WTC11 (cell line): ENCODE measurements at regions not wholly inside any gene's neighbourhood (a gene's known extent, or its start where the extent isn't known, plus 50 kb on each side); places are given as distances from the start of the nearest gene placed in this dataset.

Experiments
- ATAC-seq: fragments of 200-7000 bp; cut with Tn5 transposase; 2 replicates; pipeline ENCODE4 v1.10.0; 2021; ENCODE audit warnings: mild to moderate bottlenecking, moderate library complexity
- CTCF ChIA-PET: fragments of 300-600 bp; sonication (Branson Sonifier 250); formaldehyde crosslinking; loops from one replicate; lab custom pipeline; 2021; ENCODE audit warnings: antibody characterized with exemption; lab: Charles Lee
- POLR2A ChIA-PET: fragments of 350-600 bp; sonication (Branson Sonifier 250); formaldehyde crosslinking; loops from one replicate; lab custom pipeline; 2021; ENCODE audit warnings: antibody characterized with exemption; lab: Charles Lee
- DNase-seq: peaks from one replicate; pipeline ENCODE4 v3.0.0; 2021; ENCODE audit warnings: low spot score
- H3K27ac Mint-ChIP-seq: 2 replicates; pipeline ENCODE4 v1.8.0; 2021; ENCODE audit warnings: mixed read lengths
- H3K27me3 Mint-ChIP-seq: 2 replicates; pipeline ENCODE4 v1.8.0; 2021; ENCODE audit warnings: low read depth, mild to moderate bottlenecking, moderate library complexity, mixed read lengths
- H3K36me3 Mint-ChIP-seq: 2 replicates; pipeline ENCODE4 v1.8.0; 2021; ENCODE audit warnings: mixed read lengths
- H3K4me1 Mint-ChIP-seq: 2 replicates; pipeline ENCODE4 v1.8.0; 2022; ENCODE audit warnings: mixed read lengths
- H3K4me3 Mint-ChIP-seq: 2 replicates; pipeline ENCODE4 v1.8.0; 2021; ENCODE audit warnings: mild to moderate bottlenecking, moderate library complexity, mixed read lengths
- H3K9me3 Mint-ChIP-seq: 2 replicates; pipeline ENCODE4 v1.8.0; 2021; ENCODE audit warnings: mixed read lengths
- ARID4B ChIP-seq: sonication (generic); formaldehyde crosslinking; IDR thresholded peaks from 2 replicates; pipeline ENCODE4 v1.8.0; 2023; ENCODE audit warnings: missing genetic modification reagents, mild to moderate bottlenecking, borderline replicate concordance
- CREM ChIP-seq: sonication (generic); formaldehyde crosslinking; IDR thresholded peaks from 2 replicates; pipeline ENCODE4 v1.8.1; 2022; ENCODE audit warnings: mild to moderate bottlenecking, missing genetic modification reagents, moderate library complexity
- ELF4 ChIP-seq: sonication (generic); formaldehyde crosslinking; IDR thresholded peaks from 2 replicates; pipeline ENCODE4 v1.8.1; 2022; ENCODE audit warnings: low read depth, mild to moderate bottlenecking, moderate library complexity, missing genetic modification reagents
- EMX1 ChIP-seq: fragments of 250-450 bp; sonication (Bioruptor Pico); IDR thresholded peaks from 2 replicates; pipeline ENCODE4 v1.8.0; 2021; ENCODE audit warnings: mild to moderate bottlenecking
- ESRRA ChIP-seq: sonication (generic); formaldehyde crosslinking; IDR thresholded peaks from 2 replicates; pipeline ENCODE4 v1.8.1; 2022; ENCODE audit warnings: mild to moderate bottlenecking, missing genetic modification reagents, borderline replicate concordance
- FOXP1 ChIP-seq: sonication (generic); formaldehyde crosslinking; IDR thresholded peaks from 2 replicates; pipeline ENCODE4 v1.8.0; 2022; ENCODE audit warnings: missing genetic modification reagents, mild to moderate bottlenecking, moderate library complexity, borderline replicate concordance
- JUN ChIP-seq: sonication (generic); formaldehyde crosslinking; IDR thresholded peaks from 2 replicates; pipeline ENCODE4 v1.8.0; 2023; ENCODE audit warnings: mild to moderate bottlenecking, missing genetic modification reagents
- MLX ChIP-seq: sonication (generic); formaldehyde crosslinking; IDR thresholded peaks from 2 replicates; pipeline ENCODE4 v1.8.1; 2023; ENCODE audit warnings: mild to moderate bottlenecking, missing genetic modification reagents, moderate library complexity
- MYBL2 ChIP-seq: sonication (generic); formaldehyde crosslinking; IDR thresholded peaks from 2 replicates; pipeline ENCODE4 v1.8.1; 2023; ENCODE audit warnings: mild to moderate bottlenecking, moderate library complexity, missing genetic modification reagents
- NR1H2 ChIP-seq: sonication (generic); formaldehyde crosslinking; IDR thresholded peaks from 2 replicates; pipeline ENCODE4 v1.9.0; 2021; ENCODE audit warnings: mild to moderate bottlenecking, moderate library complexity, missing genetic modification reagents
- PREB ChIP-seq: sonication (generic); formaldehyde crosslinking; IDR thresholded peaks from 2 replicates; pipeline ENCODE4 v1.8.1; 2022; ENCODE audit warnings: mild to moderate bottlenecking, missing genetic modification reagents, moderate library complexity, borderline replicate concordance
- RELA ChIP-seq: sonication (generic); formaldehyde crosslinking; IDR thresholded peaks from 2 replicates; pipeline ENCODE4 v1.8.1; 2022; ENCODE audit warnings: missing genetic modification reagents, mild to moderate bottlenecking, borderline replicate concordance
- RORB ChIP-seq: fragments of 250-450 bp; sonication (Bioruptor Pico); IDR thresholded peaks from 2 replicates; pipeline ENCODE4 v1.9.0; 2021; ENCODE audit warnings: mild to moderate bottlenecking
- SMAD4 ChIP-seq: sonication (generic); formaldehyde crosslinking; IDR thresholded peaks from 2 replicates; pipeline ENCODE4 v1.8.0; 2022; ENCODE audit warnings: mild to moderate bottlenecking, missing genetic modification reagents
- TCF7 ChIP-seq: sonication (generic); formaldehyde crosslinking; IDR thresholded peaks from 2 replicates; pipeline ENCODE4 v1.8.0; 2022; ENCODE audit warnings: mild to moderate bottlenecking, low read depth, missing genetic modification reagents, moderate library complexity
- ZBTB21 ChIP-seq: sonication (generic); formaldehyde crosslinking; IDR thresholded peaks from 2 replicates; pipeline ENCODE4 v1.8.1; 2023; ENCODE audit warnings: mild to moderate bottlenecking, missing genetic modification reagents, borderline replicate concordance
- TF ChIP-seq, protein P1 (sequence below): fragments of 250-450 bp; sonication (Bioruptor Pico); IDR thresholded peaks from 2 replicates; pipeline ENCODE4 v2.1.2; 2022; ENCODE audit warnings: mild to moderate bottlenecking, moderate library complexity
- TF ChIP-seq, protein P2 (sequence below): fragments of 250-450 bp; sonication (Bioruptor Pico); IDR thresholded peaks from 2 replicates; pipeline ENCODE4 v1.9.0; 2021; ENCODE audit warnings: mild to moderate bottlenecking
- TF ChIP-seq, protein P3 (sequence below): fragments of 200-600 bp; IDR thresholded peaks from 2 replicates; pipeline ENCODE4 v1.8.0; 2022; ENCODE audit warnings: antibody characterized with exemption
- TF ChIP-seq, protein P4 (sequence below): sonication (generic); formaldehyde crosslinking; IDR thresholded peaks from 2 replicates; pipeline ENCODE4 v1.8.1; 2022; ENCODE audit warnings: low read depth, missing genetic modification reagents, borderline replicate concordance

GRCh38 chr12:16110596-16110995 lies 166.9 kb downstream of the SLC15A5 start:
- Mint-ChIP-seq H3K4me1 (peaks cover 23% of the 10 kb centered on the region), H3K27me3 (no peaks in the 10 kb centered on the region), H3K36me3 (0 out of 2 replicates have a peak, but pooled peaks cover under 1% of the 10 kb centered on the region), H3K9me3 (peaks cover 4% of the 10 kb centered on the region)
- ATAC-seq = no peak
- CTCF ChIA-PET = no interaction called here
- TF ChIP-seq RORB (CRISPR knock-in tag) (no peak), CREM (CRISPR knock-in tag) (no peak), ARID4B (CRISPR knock-in tag) (no peak), SMAD4 (CRISPR knock-in tag) (no peak), ELF4 (no peak), TCF7 (CRISPR knock-in tag) (no peak), PREB (CRISPR knock-in tag) (no peak), MYBL2 (no peak), NR1H2 (no peak), FOXP1 (CRISPR knock-in tag) (no peak), EMX1 (CRISPR knock-in tag) (no peak), ZBTB21 (CRISPR knock-in tag) (no peak), RELA (no peak), JUN (CRISPR knock-in tag) (no peak), MLX (CRISPR knock-in tag) (no peak), ESRRA (no peak)
- TF ChIP-seq, protein P1, sequence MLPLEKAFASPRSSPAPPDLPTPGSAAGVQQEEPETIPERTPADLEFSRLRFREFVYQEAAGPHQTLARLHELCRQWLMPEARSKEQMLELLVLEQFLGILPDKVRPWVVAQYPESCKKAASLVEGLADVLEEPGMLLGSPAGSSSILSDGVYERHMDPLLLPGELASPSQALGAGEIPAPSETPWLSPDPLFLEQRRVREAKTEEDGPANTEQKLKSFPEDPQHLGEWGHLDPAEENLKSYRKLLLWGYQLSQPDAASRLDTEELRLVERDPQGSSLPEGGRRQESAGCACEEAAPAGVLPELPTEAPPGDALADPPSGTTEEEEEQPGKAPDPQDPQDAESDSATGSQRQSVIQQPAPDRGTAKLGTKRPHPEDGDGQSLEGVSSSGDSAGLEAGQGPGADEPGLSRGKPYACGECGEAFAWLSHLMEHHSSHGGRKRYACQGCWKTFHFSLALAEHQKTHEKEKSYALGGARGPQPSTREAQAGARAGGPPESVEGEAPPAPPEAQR (CRISPR knock-in tag) = no peak
- TF ChIP-seq, protein P2, sequence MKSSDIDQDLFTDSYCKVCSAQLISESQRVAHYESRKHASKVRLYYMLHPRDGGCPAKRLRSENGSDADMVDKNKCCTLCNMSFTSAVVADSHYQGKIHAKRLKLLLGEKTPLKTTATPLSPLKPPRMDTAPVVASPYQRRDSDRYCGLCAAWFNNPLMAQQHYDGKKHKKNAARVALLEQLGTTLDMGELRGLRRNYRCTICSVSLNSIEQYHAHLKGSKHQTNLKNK (CRISPR knock-in tag) = no peak
- TF ChIP-seq, protein P3, sequence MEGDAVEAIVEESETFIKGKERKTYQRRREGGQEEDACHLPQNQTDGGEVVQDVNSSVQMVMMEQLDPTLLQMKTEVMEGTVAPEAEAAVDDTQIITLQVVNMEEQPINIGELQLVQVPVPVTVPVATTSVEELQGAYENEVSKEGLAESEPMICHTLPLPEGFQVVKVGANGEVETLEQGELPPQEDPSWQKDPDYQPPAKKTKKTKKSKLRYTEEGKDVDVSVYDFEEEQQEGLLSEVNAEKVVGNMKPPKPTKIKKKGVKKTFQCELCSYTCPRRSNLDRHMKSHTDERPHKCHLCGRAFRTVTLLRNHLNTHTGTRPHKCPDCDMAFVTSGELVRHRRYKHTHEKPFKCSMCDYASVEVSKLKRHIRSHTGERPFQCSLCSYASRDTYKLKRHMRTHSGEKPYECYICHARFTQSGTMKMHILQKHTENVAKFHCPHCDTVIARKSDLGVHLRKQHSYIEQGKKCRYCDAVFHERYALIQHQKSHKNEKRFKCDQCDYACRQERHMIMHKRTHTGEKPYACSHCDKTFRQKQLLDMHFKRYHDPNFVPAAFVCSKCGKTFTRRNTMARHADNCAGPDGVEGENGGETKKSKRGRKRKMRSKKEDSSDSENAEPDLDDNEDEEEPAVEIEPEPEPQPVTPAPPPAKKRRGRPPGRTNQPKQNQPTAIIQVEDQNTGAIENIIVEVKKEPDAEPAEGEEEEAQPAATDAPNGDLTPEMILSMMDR = no peak
- TF ChIP-seq, protein P4, sequence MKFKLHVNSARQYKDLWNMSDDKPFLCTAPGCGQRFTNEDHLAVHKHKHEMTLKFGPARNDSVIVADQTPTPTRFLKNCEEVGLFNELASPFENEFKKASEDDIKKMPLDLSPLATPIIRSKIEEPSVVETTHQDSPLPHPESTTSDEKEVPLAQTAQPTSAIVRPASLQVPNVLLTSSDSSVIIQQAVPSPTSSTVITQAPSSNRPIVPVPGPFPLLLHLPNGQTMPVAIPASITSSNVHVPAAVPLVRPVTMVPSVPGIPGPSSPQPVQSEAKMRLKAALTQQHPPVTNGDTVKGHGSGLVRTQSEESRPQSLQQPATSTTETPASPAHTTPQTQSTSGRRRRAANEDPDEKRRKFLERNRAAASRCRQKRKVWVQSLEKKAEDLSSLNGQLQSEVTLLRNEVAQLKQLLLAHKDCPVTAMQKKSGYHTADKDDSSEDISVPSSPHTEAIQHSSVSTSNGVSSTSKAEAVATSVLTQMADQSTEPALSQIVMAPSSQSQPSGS (CRISPR knock-in tag) = no peak
- TF ChIP-seq, all 79 proteins: peak for 0
- no peak for DNase-seq
- Mint-ChIP-seq H3K4me3 (no peak overlapping the region), H3K27ac (no peak overlapping the region)
- POLR2A ChIA-PET = no interaction called here
